Bronchial epithelial cell (primary cell): ENCODE measurements at regions not wholly inside any gene's neighbourhood (a gene's known extent, or its start where the extent isn't known, plus 50 kb on each side); places are given as distances from the start of the nearest gene placed in this dataset.

ENCODE experiments used
- DNase-seq: peaks from one replicate; pipeline ENCODE4 v3.0.0-alpha.2; 2010; ENCODE audit warnings: low read depth
- FAIRE-seq: peaks from 2 replicates; lab custom pipeline; 2011; peaks lifted over from hg19 to GRCh38; lab: Jason Lieb, UNC
- H3K27me3 ChIP-seq: 2 replicates; pipeline ENCODE4 v1.5.1; 2011; ENCODE audit warnings: low read length; ENCODE audit not compliant: control insufficient read depth, insufficient read depth
- H3K36me3 ChIP-seq: 2 replicates; pipeline ENCODE4 v1.5.1; 2011; ENCODE audit warnings: low read length; ENCODE audit not compliant: control insufficient read depth, insufficient read depth
- H3K4me3 ChIP-seq: 2 replicates; pipeline ENCODE4 v1.5.1; 2011; ENCODE audit warnings: mild to moderate bottlenecking, low read depth, low read length, control low read depth
- TF ChIP-seq, protein P1 (sequence below): IDR thresholded peaks from 2 replicates; pipeline ENCODE4 v1.5.1; 2011; ENCODE audit warnings: mild to moderate bottlenecking, moderate library complexity, low read length, control low read depth, inconsistent platforms; ENCODE audit not compliant: insufficient read depth, severe bottlenecking

DNA sequence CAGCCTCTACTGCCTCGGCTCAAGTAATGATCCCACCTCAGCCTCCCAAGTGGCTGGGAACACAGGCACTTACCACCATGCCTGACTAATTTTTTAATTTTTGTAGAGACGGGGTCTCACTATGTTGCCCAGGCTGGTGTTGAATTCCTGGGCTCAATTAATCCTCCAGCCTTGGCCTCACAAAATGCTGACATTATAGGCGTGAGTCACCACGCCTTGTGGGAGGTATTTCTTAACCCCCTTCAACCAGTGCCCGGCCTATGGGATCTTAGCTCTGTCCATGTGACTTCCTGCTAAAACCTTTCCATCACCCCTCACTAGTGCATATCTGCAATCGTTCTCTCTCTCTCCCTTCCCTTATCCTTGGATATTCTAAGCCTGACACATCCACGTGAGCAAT lies 86.4 kb downstream of the FOXD2 start:
- TF ChIP-seq, protein P1, sequence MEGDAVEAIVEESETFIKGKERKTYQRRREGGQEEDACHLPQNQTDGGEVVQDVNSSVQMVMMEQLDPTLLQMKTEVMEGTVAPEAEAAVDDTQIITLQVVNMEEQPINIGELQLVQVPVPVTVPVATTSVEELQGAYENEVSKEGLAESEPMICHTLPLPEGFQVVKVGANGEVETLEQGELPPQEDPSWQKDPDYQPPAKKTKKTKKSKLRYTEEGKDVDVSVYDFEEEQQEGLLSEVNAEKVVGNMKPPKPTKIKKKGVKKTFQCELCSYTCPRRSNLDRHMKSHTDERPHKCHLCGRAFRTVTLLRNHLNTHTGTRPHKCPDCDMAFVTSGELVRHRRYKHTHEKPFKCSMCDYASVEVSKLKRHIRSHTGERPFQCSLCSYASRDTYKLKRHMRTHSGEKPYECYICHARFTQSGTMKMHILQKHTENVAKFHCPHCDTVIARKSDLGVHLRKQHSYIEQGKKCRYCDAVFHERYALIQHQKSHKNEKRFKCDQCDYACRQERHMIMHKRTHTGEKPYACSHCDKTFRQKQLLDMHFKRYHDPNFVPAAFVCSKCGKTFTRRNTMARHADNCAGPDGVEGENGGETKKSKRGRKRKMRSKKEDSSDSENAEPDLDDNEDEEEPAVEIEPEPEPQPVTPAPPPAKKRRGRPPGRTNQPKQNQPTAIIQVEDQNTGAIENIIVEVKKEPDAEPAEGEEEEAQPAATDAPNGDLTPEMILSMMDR = no peak
- Histone ChIP-seq H3K4me3 (no peak overlapping the region), H3K27me3 (peaks cover 4% of the 10 kb centered on the region), H3K36me3 (no peaks in the 10 kb centered on the region)
- DNase-seq (no peak), FAIRE-seq (no peak)

DNA sequence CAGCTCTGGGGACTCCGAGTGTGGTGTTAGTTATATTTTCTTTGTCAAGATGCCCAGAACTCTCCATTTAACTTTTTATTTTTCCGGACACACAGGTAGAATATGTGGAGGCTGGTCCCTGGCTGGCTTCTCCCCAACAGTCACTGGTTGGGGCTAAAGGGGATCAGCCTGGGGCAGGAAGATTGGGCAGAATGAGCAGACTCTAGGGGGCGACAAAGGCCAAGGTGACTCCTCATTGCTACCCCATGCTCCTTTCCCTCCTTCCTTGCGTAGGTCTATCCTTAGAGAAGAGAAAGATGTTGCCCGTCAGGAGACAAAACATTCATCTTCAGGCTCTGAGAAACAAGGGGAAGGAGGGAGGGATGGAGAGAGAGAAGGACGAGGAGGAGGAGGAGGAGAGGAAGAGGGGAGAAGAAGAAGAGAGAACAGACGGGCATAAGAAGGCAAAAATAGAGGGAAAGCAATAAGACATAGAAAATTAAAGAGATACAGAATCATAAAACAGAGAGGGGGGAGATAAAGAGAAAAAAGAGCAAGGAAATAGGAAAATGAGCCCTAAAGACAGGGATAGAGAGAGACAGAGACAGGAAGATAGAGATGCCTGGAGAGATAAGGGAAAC lies 89.9 kb downstream of the FOXD2 start:
- TF ChIP-seq, protein P1 = peak; percentile 77
- no peak for FAIRE-seq
- peak; percentile 35 for DNase-seq
- Histone ChIP-seq H3K36me3 (no peaks in the 10 kb centered on the region), H3K27me3 (peaks cover 2% of the 10 kb centered on the region), H3K4me3 (no peak overlapping the region)

DNA sequence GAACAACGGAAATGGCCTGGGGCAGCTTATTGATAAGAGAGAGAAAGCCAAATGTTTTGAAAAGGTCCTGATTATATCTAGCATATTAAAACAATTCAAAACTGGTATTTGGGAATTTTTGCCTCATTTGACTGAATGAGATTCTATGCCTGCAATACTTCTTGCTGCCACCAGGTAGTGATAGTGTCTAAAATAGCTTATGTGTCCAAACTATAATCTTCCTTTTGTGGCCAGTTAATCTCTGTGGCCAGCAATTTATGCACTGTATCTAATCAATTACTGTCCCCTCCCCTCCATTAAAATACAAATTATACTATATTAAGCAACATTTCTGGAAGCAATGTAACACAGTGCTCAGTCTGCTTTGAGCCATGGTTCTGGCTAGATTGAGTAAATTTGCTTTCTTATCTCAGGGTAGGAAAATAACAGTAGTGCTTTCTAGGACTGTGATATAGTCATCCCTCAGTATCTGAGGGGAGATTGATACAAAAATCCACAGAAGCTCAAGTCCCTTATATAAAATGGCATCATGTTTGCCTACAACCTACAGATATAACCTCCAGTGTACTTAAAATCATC lies 91.8 kb downstream of the FOXD2 start:
- TF ChIP-seq, protein P1 = peak; percentile 37
- DNase-seq = no peak
- Histone ChIP-seq H3K4me3 (no peak overlapping the region), H3K27me3 (peaks cover 2% of the 10 kb centered on the region), H3K36me3 (no peaks in the 10 kb centered on the region)
- no peak for FAIRE-seq

DNA sequence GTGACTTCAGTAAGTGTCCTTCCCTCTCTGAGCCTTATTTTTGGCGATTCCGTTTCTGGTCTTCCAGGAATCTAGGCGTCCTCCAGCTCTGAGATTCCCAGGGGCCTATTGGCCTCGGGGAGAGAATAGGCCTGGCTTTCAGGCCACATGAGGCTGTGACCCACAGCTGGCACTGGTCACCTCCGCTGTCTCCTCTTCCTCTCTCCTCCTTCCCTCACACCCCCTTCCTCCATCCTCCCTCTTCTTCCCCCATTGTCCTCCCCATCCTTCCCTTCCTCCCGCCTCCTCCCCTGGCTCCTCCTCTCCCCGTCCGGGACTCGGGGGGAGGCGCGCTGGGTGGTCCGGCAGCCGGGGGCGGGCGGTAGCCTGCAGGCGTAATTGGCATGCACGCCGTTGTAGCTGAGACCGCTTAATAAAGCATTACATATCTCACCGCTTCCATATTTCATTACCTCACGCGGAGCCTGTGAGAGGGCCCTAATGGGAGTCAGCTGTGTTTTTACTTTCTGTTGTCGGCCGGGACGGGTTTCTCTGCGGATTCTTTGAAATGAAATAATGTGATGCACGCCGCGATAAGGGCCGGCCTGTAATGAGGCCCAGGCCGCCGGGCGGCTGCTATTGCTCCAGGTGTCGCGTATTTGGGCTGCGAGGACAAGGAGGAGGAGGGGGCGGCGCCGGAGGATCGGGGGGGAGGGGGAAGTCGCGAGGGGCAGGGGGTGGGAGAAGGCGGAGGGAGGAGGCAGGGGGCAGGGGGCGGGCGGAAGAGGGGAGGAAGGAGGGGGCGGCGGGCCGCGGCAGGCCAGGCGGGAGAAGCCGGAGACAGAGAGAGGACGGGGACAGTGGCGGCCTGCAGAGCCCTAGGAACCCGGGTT lies 95.3 kb downstream of the FOXD2 start:
- Histone ChIP-seq H3K4me3 (peak overlapping the region; percentile 20), H3K36me3 (no peaks in the 10 kb centered on the region), H3K27me3 (peaks cover 3% of the 10 kb centered on the region)
- TF ChIP-seq, protein P1 = no peak
- FAIRE-seq = no peak
- DNase-seq = no peak

DNA sequence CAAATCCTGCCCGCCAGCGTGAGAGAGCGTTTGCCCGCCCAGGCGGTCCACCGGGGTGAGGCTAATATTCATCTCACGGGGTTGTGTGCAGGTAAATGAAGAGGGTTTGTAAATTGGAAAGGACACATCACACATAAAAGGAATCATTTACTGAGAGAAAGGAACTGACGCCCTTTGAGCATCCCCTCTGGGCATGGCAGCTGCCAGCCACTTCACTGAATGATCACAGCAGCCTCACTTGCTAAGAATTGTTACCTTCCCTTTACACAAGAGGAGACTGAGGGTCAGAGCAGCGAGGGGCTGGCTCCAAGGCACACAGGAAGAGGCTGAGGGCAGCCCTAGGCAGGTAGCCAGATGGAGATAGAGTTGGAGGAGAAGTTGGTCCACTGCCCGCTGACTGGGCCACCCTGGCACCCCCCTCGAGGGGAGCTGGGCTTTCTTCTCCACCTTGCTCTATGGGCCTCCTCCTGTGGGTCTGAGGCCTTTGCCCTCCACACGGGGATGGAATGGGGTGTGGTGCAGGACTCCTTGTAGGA lies 96.0 kb downstream of the FOXD2 start:
- FAIRE-seq = no peak
- no peak overlapping the region for H3K4me3 ChIP-seq
- H3K36me3 ChIP-seq = no peaks in the 10 kb centered on the region
- no peak for DNase-seq
- TF ChIP-seq, protein P1 = no peak
- peaks cover 4% of the 10 kb centered on the region for H3K27me3 ChIP-seq
